Hepatic stellate cell (primary cell): ENCODE measurements at regions not wholly inside any gene's neighbourhood (a gene's known extent, or its start where the extent isn't known, plus 50 kb on each side); places are given as distances from the start of the nearest gene placed in this dataset.
"Not testable (repeated sequence)": the region's sequence is repeated elsewhere in the genome, so short reads cannot be mapped to it uniquely, and the experiment has no call there.

Experiments
- DNase-seq: peaks from one replicate; pipeline ENCODE4 v3.0.0; 2011; ENCODE audit warnings: low spot score

GRCh38 chr10:109729895-109730294, 193.4 kb downstream of the XPNPEP1 start:
- not testable (repeated sequence) for DNase-seq

DNA sequence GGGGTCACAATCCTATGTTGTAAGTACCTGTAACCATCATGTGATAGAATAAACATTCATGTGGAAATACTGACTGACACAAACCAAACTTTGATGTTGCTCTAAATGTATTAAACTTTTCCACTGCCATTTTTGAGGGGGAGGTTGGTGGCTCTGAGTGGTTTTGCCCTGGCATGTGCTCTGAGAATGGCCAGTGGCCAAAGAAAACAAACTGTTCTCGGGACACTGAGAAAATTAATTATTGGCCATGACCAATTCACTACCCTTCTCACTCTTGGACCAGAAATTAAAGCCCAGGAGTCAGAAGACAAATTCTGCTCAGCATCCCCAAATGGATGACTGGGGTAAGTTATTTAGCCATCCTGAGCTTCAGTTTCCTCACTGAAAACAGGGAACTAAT, 195.9 kb downstream of the XPNPEP1 start:
- no peak for DNase-seq

GRCh38 chr10:109726473-109726872, 196.8 kb downstream of the XPNPEP1 start:
- DNase-seq = no peak

GRCh38 chr10:109723305-109723704, 200.0 kb downstream of the XPNPEP1 start:
- no peak for DNase-seq

DNA sequence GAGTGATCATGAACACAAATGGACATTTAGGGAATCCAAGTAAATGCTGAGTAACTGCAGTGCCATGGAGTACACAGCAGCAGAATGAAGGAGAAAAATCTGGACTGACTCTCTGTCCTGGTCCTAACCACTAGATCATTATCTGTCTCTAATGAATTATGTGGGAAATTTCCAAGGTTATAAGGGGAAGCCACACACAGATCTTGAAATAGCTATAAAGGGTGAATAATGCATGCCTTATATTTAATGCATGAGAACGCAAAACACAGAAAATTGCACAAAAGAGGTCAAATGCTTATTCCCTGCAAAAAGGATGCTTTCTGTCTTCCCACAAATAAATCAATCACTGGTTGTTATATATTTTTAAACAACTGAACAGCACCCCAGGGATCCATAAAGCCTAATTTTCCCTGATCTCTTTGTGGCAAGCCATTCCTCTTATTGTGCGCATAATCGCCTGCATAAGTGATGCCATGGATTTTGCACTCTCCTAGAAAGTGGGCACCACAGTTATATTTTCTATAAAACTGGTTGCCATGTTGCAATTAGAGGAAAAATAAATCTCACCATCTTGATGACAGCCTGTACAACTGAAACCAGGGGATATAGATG, 201.8 kb downstream of the XPNPEP1 start:
- DNase-seq = no peak

DNA sequence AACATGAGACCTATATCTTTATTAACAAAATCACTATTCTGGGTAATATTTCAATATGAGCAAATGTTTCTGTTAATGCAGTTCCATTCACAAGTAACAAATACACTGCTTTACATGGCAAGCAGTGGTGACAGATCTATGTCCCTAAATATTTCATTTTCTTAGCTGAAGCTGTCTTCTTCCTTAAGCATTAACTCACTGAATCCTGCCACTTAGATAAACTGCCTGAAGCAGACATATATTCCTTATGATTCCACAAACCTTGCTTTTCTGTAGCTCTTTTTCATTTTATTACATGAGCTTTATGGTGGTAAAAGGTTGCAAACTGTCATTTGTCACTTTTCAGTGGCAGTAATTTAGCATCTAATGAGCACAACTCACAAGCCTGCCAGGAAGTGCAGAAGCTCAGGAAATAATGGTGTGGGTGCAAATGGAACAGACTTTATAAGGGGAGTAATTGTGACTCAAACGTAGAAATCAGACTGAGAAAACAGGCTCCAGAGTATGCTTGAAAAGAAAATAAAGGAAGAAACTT, 217.2 kb downstream of the XPNPEP1 start:
- no peak for DNase-seq

DNA sequence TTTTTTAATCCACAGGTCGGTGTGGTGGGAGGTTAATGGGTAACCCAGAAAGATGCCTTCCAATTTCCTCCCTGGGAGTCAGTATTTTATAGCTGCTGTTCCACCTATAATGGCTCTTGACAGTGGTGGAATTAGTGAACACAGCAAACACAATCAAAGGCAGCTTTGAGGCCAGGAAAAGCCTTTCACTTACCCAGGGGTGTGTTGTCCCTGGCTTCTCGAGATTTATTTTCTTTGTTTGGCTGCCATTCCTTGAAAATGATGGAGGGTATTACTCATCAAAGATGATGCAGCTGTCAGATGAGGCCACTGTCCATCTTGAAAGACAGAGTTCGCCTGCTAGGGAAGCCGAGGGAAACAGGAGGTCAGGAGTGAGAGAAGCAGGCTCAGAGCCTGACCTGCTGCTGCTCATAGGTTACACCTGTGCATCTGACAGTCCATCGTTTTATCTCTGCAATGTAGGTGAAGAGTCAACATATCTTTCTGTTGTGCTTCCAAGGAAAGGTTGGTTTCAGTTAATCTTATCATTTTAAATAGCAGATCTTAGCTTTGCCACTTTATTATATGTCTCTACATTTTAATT, 221.6 kb downstream of the XPNPEP1 start:
- no peak for DNase-seq

DNA sequence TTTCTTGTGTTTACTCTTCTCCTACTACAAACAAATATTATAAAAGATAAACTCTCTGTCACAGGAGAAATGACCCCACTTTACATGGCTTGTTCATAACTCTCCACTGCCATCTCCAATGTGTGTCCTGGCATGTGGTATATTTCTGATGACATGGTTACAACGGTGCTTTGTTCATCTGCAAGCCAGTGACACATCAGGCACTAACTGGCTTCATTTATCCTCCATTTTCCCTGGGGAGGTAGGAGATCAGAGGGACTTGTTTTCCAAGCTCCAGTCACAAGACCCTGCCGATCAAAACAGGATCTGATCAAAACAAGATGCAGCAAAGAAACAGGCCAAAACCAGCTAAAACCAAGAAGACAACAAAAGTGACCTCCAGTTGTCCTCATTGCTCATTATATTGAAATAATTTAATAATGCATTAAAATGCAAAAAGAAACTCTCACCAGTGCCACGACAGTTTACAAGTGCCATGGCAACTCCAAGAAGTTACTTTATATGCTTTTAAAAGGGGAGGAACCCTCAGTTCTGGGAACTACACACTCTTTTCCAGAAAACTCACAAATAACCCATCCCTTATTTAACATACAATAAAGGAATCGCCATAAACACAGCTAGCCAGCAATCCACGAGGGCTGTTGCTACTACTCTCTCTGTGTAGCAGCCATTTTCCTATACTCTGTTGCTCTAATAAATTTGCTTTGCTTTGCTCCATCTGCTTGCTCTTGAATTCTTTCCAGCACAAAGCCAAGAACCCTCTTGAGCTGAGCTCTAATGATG, 224.2 kb downstream of the XPNPEP1 start:
- no peak for DNase-seq

DNA sequence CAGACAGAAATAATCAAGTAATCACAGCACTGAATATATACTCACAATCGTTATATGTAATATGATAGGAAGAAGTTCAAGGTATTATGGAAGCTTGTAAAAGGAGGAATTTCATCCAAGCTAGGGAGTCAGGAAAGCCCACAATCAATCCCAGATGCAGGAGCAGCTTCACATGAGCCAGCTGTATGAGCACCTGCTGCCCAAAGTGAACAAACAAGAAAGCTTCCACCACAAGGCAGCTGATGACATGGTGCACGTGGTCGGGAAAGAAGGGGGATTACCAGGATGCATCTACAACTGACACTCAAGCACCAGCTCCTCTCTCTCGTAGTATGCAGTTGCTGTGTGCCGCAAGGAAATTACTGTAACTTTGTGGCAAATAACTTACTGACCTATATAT, 225.2 kb downstream of the XPNPEP1 start:
- no peak for DNase-seq

DNA sequence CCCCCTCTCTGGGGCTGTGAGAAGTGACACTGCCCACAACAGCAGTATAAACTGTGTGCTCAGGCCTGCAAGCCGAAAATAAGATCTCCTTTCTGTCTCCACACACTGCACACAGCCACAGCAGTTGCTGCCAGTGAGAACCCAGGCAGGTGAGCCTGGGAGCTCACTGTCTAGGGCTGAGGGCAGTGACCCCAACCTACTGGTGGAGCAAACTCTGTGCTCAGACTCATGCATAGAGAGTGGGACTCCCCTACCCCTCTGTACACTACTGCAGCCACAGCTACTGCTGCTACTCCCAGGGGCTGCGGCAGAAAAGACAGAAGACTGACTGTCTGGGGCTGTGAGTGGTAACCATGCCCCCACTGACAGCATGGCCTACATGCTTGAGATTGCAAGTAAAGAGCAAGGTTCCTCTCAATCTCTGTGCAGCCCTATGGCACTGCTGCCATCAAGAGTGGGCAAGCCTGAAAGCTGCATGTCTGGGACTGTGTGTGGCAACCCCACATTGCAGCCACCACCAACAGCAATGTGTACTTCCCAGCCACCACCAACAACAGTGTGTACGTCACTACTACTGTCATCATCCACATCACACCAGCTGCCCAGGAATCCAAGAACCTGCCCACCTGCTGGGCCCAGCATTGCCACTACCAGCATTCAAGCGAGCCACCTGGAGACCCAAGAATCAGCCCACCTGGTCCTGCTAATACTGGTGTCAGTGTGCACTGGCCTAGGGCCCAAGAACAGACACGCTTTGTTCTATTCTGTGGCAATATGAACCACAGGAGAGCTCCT, 226.1 kb downstream of the XPNPEP1 start:
- DNase-seq = no peak

GRCh38 chr10:109696462-109696861, 226.8 kb downstream of the XPNPEP1 start:
- DNase-seq = no peak

GRCh38 chr10:109695988-109696387, 227.3 kb downstream of the XPNPEP1 start:
- no peak for DNase-seq

DNA sequence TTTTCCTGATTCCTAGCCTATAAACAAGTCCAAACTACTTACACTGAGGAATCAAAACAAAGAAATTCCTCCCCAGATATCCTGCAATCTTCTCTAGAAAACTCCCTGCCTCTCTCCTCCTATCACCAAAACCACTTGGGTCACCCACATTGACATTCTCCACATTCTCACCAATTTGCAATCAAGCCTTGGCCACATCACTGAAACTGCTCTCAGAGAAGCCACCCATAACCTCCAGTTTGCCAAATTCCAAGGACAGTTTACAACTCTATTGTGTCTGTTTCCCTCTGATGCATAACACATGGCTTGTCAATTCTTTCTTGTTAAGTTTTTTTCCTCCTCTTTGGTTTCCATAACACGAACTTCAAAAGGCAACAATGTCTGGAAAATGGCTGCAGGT, 233.5 kb downstream of the XPNPEP1 start:
- no peak for DNase-seq

DNA sequence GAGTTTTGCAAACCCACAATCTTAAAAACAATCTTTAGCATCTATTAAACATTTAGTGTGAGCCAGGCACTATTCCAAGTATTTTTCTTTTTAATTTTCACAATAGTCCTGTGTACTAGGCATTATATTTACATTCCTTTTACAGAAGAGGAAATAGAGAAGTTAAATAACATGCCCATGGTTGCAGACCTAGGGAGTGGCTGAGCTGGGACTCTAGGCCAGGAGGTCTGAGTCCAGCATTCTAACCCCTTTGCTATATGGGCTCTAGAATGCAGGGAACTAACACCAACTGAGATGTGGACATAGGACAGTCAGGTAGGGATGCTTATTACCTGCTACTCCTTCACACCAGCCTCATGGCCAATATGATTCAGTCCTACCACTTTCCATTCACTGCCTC, 243.8 kb downstream of the XPNPEP1 start:
- no peak for DNase-seq

GRCh38 chr10:109678857-109679256, 244.5 kb downstream of the XPNPEP1 start:
- DNase-seq = no peak

DNA sequence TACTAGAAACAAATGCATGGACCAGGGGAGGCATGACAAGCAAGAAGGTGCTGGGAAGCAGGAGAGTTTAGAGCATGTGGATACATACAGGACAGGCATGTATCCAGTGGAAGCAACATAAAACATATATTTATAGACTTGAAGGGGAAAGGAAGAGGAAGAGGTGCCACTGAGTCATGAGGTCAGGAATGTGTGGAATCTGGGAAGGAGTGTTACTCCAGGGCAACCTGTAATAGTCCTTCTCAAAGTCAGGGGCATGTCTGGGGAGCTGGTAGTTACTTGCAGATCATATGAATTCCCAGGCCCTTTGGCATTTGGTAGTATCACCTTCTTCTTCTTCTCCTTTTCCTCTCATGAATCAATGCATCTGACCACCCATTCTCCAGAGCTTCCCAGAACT, 246.6 kb downstream of the XPNPEP1 start:
- no peak for DNase-seq

- no peak for DNase-seq
These were observed 254.6 kb downstream of the XPNPEP1 start for GRCh38 chr10:109668703-109669102.

DNA sequence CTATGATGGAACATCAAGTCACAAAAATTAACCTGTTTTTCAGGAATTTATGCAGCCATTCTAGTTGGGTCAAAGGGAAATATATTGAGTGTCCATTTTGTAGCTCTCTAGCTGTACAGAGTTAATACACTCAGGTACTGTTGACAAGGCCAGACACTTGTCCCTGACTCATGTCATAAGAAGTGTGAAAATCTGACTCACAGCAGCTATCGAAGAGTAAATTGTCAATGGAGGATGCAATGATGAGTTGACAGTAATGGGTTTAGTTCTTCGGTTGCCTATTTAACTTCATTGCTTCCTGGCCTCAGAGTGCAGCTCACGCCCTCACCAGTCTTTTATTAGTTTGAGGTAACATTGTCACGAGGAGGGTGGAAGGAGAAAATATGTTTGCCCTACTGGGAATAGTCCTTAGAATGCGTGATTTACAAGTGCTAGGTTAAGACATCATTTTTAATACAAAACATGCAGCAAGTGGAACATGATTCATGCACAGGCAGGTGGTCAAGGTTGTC, 255.1 kb downstream of the XPNPEP1 start:
- no peak for DNase-seq

- DNase-seq = no peak
These were observed 258.0 kb downstream of the XPNPEP1 start for GRCh38 chr10:109665321-109665720.

GRCh38 chr10:109664554-109664953, 258.8 kb downstream of the XPNPEP1 start:
- DNase-seq = no peak

- DNase-seq = no peak
These were observed 260.2 kb downstream of the XPNPEP1 start for GRCh38 chr10:109663122-109663521.

GRCh38 chr10:109652612-109653011, 270.7 kb downstream of the XPNPEP1 start:
- not testable (repeated sequence) for DNase-seq
